ENCODE measurements at regions not wholly inside any gene's neighbourhood (a gene's known extent, or its start where the extent isn't known, plus 50 kb on each side); places are given as distances from the start of the nearest gene placed in this dataset.
"Not testable (repeated sequence)": the region's sequence is repeated elsewhere in the genome, so short reads cannot be mapped to it uniquely, and the experiment has no call there.

GRCh38 chr7:13742811-13743210 lies 246.7 kb downstream of the ETV1 start:
- no peak for DNase-seq

- DNase-seq, result no peak
Observed at GRCh38 chr7:13743226-13743625, 246.2 kb downstream of the ETV1 start.

DNA sequence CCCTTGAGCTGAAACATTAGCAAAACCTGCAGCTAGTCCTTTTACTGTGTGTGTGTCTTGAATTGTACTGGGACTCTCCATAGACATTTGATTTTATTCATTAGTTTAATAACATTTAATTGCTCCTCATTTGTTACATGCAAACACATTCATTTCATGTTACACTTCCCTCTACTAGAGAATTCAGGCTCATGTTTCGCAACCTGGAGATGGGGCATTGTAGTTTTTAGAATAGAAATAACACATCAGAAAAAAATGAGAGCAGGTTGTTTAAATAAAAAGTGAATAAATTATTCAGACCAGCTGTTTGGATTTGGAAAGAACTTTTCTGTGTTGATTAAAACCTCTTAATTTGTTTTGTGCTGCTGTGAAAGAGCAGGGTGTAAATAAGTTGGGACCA lies 243.9 kb downstream of the ETV1 start:
- no peak for DNase-seq

- no peak for DNase-seq
Observed at GRCh38 chr7:13748998-13749397, 240.5 kb downstream of the ETV1 start.

- no peak for DNase-seq
Observed at GRCh38 chr7:13749636-13750035, 239.8 kb downstream of the ETV1 start.

- DNase-seq, result no peak
Observed at GRCh38 chr7:13751766-13752165, 237.7 kb downstream of the ETV1 start.

- DNase-seq, result no peak
Observed at GRCh38 chr7:13757841-13758240, 231.6 kb downstream of the ETV1 start.

GRCh38 chr7:13765853-13766252 lies 223.6 kb downstream of the ETV1 start:
- DNase-seq, result not testable (repeated sequence)

DNA sequence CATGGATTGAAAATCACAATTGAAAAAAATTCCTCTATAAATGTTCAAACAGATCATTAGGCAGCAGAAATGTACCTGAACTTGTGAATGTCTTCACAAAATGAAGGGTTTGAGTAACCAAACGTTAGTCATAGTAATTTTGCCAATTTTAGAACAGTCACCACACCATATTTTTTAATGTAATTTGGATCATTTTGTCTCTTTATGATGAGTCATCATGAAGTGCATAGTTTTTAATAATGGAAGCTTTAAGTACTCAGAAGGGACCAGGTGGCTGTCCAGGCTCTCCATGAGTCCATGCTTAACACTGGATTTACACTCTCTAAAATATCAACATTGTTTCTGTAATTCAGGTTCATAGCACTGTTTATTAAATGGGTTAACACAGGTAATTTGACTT lies 219.2 kb downstream of the ETV1 start:
- no peak for DNase-seq

GRCh38 chr7:13774976-13775375 lies 214.5 kb downstream of the ETV1 start:
- no peak for DNase-seq

GRCh38 chr7:13777242-13777641 lies 212.2 kb downstream of the ETV1 start:
- no peak for DNase-seq

DNA sequence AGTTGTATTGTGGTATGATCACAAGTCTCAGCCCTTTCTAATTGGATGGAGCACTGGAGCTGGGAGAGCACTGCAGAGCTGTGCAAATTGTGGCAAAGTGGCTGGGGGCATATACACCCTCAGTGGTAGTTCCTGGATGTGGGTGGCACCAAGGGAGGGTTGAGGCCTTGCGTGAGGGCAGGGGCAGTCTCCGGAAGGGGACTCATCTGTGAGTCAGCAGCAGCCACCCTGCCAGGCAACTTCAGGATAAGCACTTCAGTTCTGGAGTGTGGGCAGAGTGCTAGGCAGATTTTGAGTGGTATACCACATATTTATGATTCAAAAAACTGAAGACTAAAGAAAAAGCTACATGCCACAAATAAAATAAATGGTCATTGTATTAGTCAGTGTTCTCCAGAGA lies 210.5 kb downstream of the ETV1 start:
- DNase-seq, result peak in 1 of 2 donors; percentile 25

- no peak for DNase-seq
Observed at GRCh38 chr7:13790611-13791010, 198.9 kb downstream of the ETV1 start.

DNA sequence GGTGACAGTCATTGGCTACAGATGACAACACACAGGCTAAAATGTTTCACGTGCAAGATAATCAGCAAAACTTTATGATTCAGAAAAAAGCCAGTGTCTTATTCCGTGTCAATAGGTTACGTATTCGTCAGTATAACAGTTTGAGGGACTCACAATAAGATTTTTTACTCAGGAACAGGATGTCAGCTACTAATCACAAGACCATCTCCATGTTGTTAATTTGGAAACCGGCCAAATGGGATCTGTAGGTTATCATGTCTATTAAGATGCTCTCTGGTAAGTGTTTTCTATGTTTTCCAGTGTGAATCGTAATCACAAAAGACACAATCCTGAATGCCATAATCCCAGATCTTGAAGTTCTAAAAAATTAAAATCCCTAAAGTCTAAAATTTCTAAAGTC lies 197.3 kb downstream of the ETV1 start:
- DNase-seq, result no peak

GRCh38 chr7:13793926-13794325 lies 195.5 kb downstream of the ETV1 start:
- no peak for DNase-seq

DNA sequence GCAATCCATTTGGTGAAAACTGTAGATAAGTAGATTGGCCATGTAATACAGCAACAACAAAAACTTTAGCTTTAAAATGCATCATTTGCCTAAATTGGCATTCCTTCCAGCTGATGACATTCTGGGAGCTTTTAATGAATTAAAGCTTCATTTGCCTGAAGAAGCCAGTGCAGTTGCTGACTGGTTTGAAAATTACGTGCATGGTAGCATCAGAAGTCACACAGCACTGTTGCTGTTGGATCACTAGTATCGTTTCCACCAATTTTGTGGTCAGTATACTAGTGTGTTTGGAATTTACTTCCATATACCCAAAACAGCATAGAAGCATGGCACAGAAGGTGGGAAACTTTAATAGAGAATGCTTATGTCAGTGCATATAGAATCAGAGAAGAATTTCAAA lies 194.9 kb downstream of the ETV1 start:
- DNase-seq, result no peak

GRCh38 chr7:13797545-13797944 lies 191.9 kb downstream of the ETV1 start:
- no peak for DNase-seq

DNA sequence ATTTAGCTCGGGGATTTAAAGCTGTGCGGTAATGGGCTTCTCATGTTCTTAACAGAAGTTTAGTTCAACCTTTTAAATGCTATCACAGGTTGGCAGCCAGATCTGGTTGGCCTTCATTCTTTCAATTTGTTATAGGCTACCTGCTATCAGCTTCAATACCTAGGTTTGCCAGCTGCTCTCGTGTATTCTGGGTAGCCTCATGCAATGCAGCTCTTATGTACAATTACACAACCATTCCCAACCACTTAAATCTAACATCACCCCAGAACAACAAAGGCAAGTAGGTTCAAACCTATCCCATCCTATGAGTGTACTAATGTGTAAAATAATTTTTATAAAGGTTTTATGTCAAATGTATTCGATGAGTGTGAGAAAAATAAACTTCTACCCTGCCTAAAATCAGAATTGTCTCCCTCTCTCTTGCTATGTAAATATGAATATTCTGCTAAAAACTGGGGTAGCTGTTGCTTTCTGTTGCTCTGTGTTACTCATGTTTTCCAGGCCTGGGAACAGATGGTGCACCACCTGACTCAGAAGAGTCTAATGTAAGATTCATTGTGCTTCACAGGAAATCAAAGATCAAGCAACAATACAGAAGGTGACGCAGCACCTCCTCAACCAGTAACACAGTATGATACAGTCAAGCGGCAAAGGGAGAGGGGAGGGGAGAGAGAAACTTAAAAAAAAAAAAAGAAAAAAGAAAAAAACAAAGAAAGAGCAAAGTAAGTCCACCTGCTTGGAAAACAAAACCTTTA lies 188.6 kb downstream of the ETV1 start:
- DNase-seq, result no peak

GRCh38 chr7:13801669-13802068 lies 187.8 kb downstream of the ETV1 start:
- no peak for DNase-seq

GRCh38 chr7:13802651-13803050 lies 186.8 kb downstream of the ETV1 start:
- DNase-seq, result no peak

GRCh38 chr7:13803134-13803533 lies 186.3 kb downstream of the ETV1 start:
- DNase-seq, result no peak

DNA sequence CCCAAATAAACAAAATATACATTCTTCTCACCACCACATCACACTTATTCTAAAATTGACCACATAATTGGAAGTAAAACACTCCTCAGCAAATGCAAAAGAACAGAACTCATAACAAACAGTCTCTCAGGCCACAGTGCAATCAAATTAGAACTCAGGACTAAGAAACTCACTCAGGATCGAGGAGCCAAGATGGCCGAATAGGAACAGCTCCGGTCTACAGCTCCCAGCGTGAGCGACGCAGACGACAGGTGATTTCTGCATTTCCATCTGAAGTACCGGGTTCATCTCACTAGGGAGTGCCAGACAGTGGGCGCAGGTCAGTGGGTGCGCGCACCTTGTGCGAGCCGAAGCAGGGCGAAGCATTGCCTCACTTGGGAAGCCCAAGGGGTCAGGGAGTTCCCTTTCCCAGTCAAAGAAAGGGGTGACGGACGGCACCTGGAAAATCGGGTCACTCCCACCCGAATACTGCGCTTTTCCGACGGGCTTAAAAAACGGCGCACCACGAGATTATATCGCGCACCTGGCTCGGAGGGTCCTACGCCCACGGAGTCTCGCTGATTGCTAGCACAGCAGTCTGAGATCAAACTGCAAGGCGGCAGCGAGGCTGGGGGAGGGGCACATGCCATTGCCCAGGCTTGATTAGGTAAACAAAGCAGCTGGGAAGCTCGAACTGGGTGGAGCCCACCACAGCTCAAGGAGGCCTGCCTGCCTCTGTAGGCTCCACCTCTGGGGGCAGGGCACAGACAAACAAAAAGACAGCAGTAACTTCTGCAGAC lies 183.2 kb downstream of the ETV1 start:
- DNase-seq, result not testable (repeated sequence)

DNA sequence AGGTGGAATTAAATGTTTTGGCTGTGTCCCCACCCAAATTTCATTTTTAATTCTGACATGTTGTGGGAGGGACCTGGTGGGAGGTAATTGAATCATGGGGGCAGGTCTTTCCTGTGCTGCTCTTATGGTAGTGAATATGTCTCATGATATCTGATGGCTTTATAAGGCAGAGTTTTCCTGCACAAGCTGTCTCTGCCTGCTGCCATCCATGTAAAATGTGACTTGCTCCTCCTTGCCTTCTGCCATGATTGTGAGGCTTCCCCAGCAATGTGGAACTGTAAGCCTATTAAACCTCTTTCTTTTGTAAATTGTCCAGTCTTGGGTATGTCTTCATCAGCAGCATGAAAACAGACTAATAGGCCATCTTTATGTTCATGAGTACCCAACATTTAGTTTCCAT lies 172.2 kb downstream of the ETV1 start:
- DNase-seq, result not testable (repeated sequence)

- no peak for DNase-seq
Observed at GRCh38 chr7:13821152-13821787, 168.2 kb downstream of the ETV1 start.

Measured in stimulated activated CD4-positive, alpha-beta T cell treated with anti-CD3 and anti-CD28 coated beads, Interleukin-2, amount 100 ng/mL, for 24 hours (primary cell).